ENCODE measurements at regions not wholly inside any gene's neighbourhood (a gene's known extent, or its start where the extent isn't known, plus 50 kb on each side); places are given as distances from the start of the nearest gene placed in this dataset.

- Histone ChIP-seq H3K79me1 (ENCODE audit: insufficient read depth, low read depth, low read length, poor library complexity, severe bottlenecking) (no peaks in the 10 kb centered on the region), H3T11ph (ENCODE audit: low read length) (no peak overlapping the region), H2BK5ac (ENCODE audit: insufficient read length, low read length) (no peak overlapping the region), H3K79me2 (ENCODE audit: insufficient read depth, low read length) (no peaks in the 10 kb centered on the region), H3K14ac (ENCODE audit: insufficient read depth, low read length) (no peak overlapping the region), H4K20me1 (ENCODE audit: control insufficient read depth, insufficient read depth, insufficient read length) (no peaks in the 10 kb centered on the region), H3K56ac (ENCODE audit: insufficient read length, low read depth, low read length) (no peak overlapping the region), H4K5ac (ENCODE audit: insufficient read length, low read depth, low read length) (no peak overlapping the region), H3K23ac (ENCODE audit: insufficient read length, low read depth, low read length) (no peak overlapping the region), H2AK5ac (ENCODE audit: insufficient read length, low read length) (no peak overlapping the region), H3K4me1 (ENCODE audit: insufficient read depth, low read length) (no peaks in the 10 kb centered on the region), H2BK20ac (ENCODE audit: low read depth, low read length, poor library complexity, severe bottlenecking) (no peak overlapping the region), H3K27ac (ENCODE audit: insufficient read length, low read depth, low read length) (no peak overlapping the region), H4K8ac (replicated peaks; ENCODE audit: insufficient read length, low read depth, low read length) (no peak overlapping the region), H3K23me2 (ENCODE audit: insufficient read length, low read depth, low read length, poor library complexity, severe bottlenecking) (no peaks in the 10 kb centered on the region), H2BK120ac (ENCODE audit: low read depth, low read length, poor library complexity, severe bottlenecking) (no peak overlapping the region), H2AFZ (ENCODE audit: low read length) (no peak overlapping the region), H3K9ac (ENCODE audit: extremely low read depth, insufficient read length, low read length) (no peak overlapping the region), H3K9me3 (ENCODE audit: control insufficient read depth, low read depth, low read length) (no peaks in the 10 kb centered on the region), H3K4me2 (ENCODE audit: insufficient read depth, insufficient read length, low read length) (no peak overlapping the region), H4K91ac (ENCODE audit: insufficient read length, low read depth, low read length) (no peak overlapping the region), H2BK15ac (ENCODE audit: low read depth, low read length) (no peak overlapping the region), H3K18ac (ENCODE audit: insufficient read length, low read depth, low read length) (no peak overlapping the region), H2BK12ac (ENCODE audit: insufficient read length, low read depth, low read length) (no peak overlapping the region), H3K27me3 (ENCODE audit: insufficient read depth, low read length) (no peaks in the 10 kb centered on the region), H3K4ac (ENCODE audit: low read depth, low read length) (no peak overlapping the region)
- no peak for DNase-seq
- Mint-ChIP-seq H3K27me3 (ENCODE audit: low read depth) (no peaks in the 10 kb centered on the region; the same call in 1 of the 2 replicates), H3K36me3 (ENCODE audit: insufficient read depth in 1 of 3, low read depth in 3 of 3) (peaks cover 0 to 1% (median 0%) of the 10 kb centered on the region in 3 experiments; a peak in 1 of 7 replicates), H3K27ac (no peak overlapping the region), H3K9me3 (peaks cover 0 to 11% of the 10 kb centered on the region in 2 experiments), H3K4me1 (no peaks in the 10 kb centered on the region), H3K4me3 (no peak overlapping the region)
- no peak for TF ChIP-seq CTCF (conservative IDR thresholded peaks at IDR 0.05)
- WGBS (ENCODE audit: extremely low coverage, insufficient read length, low lambda C conversion rate): no CpG with 5 or more reads among the region's 3 CpGs
These were observed 269.2 kb downstream of the SQOR start for GRCh38 chr15:45904019-45904418.

Data from H9 (cell line).